Stimulated activated CD4-positive, alpha-beta T cell treated with anti-CD3 and anti-CD28 coated beads, Interleukin-2, amount 100 ng/mL, for 48 hours (primary cell): ENCODE measurements at regions not wholly inside any gene's neighbourhood (a gene's known extent, or its start where the extent isn't known, plus 50 kb on each side); places are given as distances from the start of the nearest gene placed in this dataset.

Source experiments
- DNase-seq, 2 donors: peaks; one replicate each; pipeline ENCODE4 v3.0.0-alpha.2; 2020

GRCh38 chr13:50365408-50366391 is 350.5 kb downstream of the KCNRG start:
- peak; percentile 37 to 46 for DNase-seq

GRCh38 chr13:50366488-50367174 is 351.4 kb downstream of the KCNRG start:
- no peak for DNase-seq

- no peak for DNase-seq
Measured at GRCh38 chr13:50369646-50370045, 354.4 kb downstream of the KCNRG start.

DNA sequence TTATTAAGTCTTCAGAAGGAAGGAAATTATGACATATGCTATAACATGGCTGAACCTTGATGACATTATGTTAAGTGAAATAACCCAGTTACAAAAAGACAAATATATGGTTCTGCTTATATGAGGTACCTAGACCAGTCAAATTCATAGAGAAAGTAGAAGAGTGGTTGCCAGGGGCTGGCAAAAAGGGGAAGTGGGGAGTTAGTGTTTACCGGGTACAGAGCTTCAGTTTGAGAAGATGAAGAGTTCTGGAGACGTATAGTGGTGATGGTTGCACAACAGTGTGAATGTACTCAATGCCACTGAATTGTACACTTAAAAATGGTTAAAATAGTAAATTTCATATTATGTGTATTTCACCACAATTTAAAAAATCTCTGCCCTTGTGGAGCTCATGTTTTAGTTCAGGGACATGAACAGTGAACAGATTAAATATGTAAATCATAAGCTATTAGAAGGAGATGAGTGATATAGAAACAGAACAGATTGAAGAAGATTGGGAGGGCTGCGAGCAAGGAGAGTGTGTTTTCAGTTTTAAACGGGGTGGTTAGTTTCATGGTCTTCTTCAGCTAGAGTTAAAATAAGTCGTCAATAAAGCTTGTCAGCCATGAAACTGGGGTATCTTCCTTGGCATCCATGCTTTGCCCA is 355.2 kb downstream of the KCNRG start:
- no peak for DNase-seq

DNA sequence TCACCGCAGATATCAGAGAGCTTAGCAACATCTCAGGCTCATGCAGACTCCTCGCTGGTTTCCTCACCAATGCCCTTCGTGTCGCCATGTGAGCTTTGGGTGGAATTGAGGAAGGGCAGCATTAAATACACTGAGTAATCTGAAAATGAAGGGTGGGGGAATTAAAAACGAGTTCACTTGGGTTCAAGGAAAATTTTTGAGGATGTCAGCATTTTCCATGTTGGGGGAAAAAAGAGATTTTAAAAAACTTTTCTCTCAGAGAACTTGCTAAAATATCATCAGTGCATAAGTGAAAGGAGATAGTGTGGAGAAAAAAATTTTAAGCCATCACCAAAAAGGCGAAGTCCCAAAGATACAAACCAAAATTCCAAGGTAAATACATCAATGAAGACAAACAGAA is 359.3 kb downstream of the KCNRG start:
- DNase-seq = no peak

DNA sequence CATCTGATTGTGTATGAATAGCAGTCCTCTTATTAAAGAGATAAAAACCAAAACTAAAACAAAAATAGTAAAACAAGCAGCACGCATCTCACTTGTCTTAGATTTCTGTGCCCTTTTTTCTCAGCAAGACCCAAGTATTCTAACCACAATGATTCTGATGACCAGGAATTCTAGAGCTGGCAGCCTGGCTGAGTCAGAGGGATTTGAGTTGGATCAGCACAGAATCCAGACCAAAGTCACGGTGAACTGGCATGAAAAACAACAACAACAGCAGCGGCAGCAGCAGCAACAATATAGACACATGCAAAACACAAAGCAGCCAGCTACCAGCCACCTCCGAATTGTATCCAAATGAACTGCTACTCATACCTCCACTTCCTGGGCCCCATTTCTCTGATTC is 360.5 kb downstream of the KCNRG start:
- DNase-seq = no peak

GRCh38 chr13:50376895-50377575 is 361.8 kb downstream of the KCNRG start:
- DNase-seq = no peak

DNA sequence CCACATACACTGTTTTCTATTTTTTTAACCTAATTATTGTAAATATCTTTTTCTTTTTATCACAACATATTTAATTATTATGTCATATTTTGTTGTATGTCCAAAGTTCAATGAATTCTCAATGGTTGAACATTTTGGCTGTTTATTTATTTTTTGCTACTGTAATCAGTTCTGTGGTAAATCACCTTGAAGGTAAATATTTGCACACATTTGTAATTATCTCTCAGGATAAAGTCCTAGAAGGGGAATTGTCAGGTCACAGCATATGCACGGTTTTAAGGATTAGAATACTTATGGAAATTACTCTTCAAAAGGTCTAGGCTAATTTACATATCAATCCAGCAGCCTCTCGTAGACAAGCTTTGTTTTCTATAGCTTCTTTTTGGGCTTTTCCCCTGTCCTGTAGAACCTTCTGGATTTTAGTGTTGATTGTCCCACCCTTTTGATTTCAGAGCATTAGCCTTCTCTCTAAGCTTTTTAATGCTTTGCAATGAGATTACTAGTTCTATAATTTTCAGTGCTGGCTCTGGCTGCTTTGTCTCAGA is 362.6 kb downstream of the KCNRG start:
- no peak for DNase-seq

GRCh38 chr13:50378509-50379044 is 363.3 kb downstream of the KCNRG start:
- no peak for DNase-seq

- no peak for DNase-seq
Measured at GRCh38 chr13:50379584-50379983, 364.3 kb downstream of the KCNRG start.

DNA sequence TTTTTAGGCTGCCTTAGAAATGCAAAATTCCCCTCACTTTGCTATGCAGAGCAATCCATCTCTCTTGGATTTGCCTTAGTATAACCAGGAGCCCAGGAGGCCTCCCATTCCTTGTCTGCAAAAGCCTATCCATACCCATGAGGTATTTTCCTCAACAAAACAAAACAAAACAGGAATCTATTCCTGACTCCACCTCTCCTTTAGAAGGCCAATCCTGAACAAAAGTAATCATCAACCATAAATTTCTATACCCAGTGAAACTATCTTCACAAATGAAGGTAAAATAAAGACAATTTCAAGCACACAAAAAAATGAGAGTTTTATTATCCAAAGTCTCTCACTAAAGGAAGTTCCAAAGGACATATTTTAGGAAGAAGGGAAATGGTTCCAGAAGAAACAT is 365.7 kb downstream of the KCNRG start:
- no peak for DNase-seq

DNA sequence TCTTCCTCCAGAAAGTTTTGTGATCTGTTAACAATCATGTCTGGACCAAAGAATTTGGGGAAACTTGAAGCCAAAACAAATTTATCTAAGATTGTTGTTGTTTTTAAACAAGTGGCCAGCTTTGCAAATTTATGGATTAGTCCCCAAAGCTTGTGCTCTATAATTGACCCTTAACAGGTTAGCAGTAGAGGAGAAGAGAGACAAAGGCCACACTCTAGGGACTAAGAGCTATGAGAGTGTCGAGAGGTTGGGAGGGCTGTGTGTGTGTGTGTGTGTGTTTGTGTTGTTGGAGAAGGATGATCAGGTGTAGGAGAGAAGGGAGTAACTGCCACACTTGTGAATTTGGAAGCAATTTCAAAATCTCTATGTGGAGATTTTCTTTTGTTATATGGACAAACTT is 367.3 kb downstream of the KCNRG start:
- DNase-seq = no peak

DNA sequence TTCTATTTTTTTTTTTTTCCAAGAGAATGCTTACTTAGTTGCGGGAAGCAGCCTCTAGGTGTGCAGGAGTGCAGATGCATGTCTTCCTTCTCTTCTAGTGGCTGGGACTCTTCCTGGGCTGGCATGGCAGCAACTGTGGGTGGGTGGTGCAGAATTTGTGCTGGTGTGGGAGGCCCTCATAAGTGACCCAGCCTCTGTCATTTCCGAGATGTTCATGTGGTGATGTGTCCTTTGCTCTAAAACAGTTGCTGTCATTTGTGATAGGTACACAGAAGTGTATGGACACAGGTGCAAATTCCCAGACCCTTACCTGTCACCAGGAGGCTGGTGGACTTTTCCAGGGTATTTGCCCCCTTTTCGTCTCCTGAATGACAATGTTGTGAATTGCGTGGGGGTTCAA is 367.7 kb downstream of the KCNRG start:
- no peak for DNase-seq

- no peak for DNase-seq
Measured at GRCh38 chr13:50384724-50385123, 369.5 kb downstream of the KCNRG start.

DNA sequence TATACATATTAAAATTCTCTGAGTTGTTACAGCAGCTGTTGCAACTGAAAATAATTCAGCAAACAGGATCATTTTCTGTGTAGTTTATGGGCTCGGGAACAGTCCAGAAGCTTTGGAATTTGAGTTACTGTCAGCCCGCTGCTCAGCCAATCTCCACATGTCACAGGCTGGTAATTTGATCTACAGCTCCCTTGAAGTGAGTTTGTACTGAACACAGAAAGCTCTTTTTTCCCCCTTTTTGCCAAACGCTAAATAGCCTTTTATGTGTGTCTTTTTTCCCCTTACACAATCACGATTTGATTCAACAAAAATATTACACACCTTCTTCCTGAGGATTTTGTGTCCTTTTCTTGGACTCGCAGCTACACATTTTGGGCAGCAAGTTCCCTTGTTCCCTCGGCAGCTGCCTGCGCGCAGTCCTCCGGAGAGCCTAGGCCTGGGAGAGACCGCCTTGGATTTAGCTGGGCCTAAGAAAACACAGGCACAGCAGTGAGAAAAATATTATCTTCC is 371.4 kb downstream of the KCNRG start:
- no peak for DNase-seq

DNA sequence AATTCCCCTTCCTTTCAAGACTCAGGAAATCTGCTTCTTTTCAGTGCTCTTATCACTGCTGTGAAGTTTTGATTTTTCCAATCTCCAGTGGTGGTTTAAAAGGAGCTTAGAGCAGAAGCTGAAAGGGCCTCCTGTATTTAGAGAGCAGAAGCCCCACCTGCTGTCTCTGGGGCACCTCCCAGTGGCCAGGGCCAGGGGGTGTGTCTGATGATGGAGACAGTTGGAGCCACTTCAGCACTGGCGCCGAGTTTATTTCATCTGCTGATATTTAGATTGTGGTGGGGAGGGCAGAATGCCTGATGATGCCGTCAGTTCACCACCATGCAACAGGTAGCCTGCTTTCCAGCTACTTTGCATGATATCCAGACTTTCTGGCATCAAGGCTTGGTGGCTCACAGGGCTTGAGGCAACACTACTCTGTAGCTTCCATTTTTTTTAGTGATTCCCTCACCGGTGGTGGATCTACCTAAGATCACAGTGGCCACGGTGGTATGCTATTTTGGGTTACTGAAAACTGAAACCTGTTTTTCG is 371.9 kb downstream of the KCNRG start:
- peak in 1 of 2 donors; percentile 16 for DNase-seq

DNA sequence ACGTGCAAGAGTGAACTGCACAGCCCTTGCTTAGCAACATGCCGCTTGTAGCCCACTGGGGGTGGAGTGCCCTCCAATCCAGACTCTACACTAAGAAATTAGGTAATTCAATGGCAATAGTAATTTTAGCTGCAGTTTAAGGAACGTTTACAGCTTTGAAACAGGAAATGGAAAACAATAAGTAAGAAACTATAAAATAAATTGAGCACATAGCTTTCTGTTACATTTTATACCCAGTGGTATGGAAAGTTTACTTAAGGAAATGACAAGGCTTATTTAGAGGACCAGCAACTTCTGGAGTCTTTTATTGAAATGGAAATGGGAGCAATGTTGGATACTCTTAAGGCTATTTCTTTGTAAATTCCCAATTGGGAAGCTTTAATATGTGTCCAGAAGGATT is 373.2 kb downstream of the KCNRG start:
- no peak for DNase-seq

GRCh38 chr13:50389726-50390125 is 374.5 kb downstream of the KCNRG start:
- DNase-seq = no peak

DNA sequence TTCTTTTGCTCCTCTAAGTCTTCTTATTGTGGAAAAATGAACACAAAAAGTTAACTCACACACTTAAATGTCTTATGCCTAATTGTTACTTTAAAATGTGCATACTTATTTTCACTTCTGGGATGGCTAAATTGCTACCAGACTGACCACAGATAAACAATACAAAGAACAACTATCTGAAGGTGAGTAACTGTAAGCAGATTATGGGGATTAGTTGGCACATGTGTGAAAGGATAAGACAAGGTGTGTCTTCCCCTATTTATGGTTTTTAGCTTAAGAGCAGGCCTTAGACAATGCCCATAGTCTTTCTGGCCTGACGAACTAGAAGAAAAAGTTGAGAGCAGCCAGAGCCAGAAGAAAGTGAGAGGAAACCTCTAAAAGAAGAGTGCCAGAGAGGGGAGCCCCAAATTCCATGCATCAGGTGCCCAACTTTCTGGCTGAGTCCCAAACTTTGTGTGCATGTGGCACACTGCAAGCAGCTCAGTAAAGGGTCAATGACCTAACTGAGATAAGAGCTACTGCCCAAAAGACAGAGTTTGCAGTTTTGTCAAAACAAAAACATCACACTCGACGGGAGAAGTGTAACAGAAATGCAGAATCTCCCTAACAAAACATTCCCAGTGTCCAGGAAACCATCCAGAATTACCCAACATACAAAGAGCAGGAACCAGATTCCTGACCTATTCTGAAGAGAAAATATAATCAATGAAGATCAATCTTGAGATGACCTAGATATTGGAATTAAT is 375.4 kb downstream of the KCNRG start:
- DNase-seq = no peak

- no peak for DNase-seq
Measured at GRCh38 chr13:50392977-50393376, 377.7 kb downstream of the KCNRG start.

GRCh38 chr13:50393628-50394027 is 378.4 kb downstream of the KCNRG start:
- DNase-seq = no peak
